ENCODE measurements at regions not wholly inside any gene's neighbourhood (a gene's known extent, or its start where the extent isn't known, plus 50 kb on each side); places are given as distances from the start of the nearest gene placed in this dataset.

DNA sequence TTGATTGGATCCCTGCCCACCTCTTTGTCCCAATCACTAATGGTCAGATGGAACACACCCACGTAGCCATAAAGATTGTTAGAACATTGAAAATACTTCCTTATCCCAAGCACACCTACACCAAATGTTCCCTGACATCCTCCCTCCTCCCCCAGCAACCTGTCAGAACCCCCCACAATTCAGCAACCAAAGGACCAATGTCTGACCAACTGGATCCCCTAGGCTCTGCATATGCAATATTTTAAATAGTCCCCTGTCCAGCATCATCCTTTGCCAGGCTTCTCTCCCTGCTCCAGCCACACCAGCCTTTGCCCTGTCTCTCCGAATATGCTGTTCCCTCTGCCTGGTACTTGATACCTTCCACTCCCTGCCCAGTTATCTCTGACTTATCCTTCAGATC is 54.9 kb upstream of the CES5A start:
- no peak for TF ChIP-seq CTCF (IDR thresholded peaks at IDR 0.05; ENCODE audit: low read depth, low read length)
- TF ChIP-seq EZH2phosphoT487 (IDR thresholded peaks at IDR 0.05; ENCODE audit: low read depth) = no peak
